HG03095 (cell line): ENCODE measurements at regions not wholly inside any gene's neighbourhood (a gene's known extent, or its start where the extent isn't known, plus 50 kb on each side); places are given as distances from the start of the nearest gene placed in this dataset.
"Not testable (repeated sequence)": the region's sequence is repeated elsewhere in the genome, so short reads cannot be mapped to it uniquely, and the experiment has no call there.

ENCODE experiments used
- ATAC-seq: cut with Tn5 transposase; IDR thresholded peaks from one replicate; pipeline ENCODE4 v1.9.1; 2021; ENCODE audit warnings: moderate library complexity; ENCODE audit not compliant: unreplicated experiment

GRCh38 chr15:21357056-21357455, 83.2 kb downstream of the POTEB3 start:
- not testable (repeated sequence) for ATAC-seq

- ATAC-seq: not testable (repeated sequence)
These were observed 84.4 kb downstream of the POTEB3 start for GRCh38 chr15:21355944-21356343.

GRCh38 chr15:21354597-21354996, 85.7 kb downstream of the POTEB3 start:
- not testable (repeated sequence) for ATAC-seq

GRCh38 chr15:21352670-21353318, 87.5 kb downstream of the POTEB3 start:
- ATAC-seq: not testable (repeated sequence)

GRCh38 chr15:21344960-21345359, 95.3 kb downstream of the POTEB3 start:
- ATAC-seq: not testable (repeated sequence)

GRCh38 chr15:21344500-21344899, 95.8 kb downstream of the POTEB3 start:
- ATAC-seq: not testable (repeated sequence)

GRCh38 chr15:21337028-21337427, 103.3 kb downstream of the POTEB3 start:
- ATAC-seq: not testable (repeated sequence)

- ATAC-seq: not testable (repeated sequence)
These were observed 115.4 kb downstream of the POTEB3 start for GRCh38 chr15:21324720-21325460.

GRCh38 chr15:21284353-21284752, 155.9 kb downstream of the POTEB3 start:
- peak; percentile 68 for ATAC-seq

- peak; percentile 87 for ATAC-seq
These were observed 157.1 kb downstream of the POTEB3 start for GRCh38 chr15:21283210-21283609.

GRCh38 chr15:21280272-21280671, 160.0 kb downstream of the POTEB3 start:
- not testable (repeated sequence) for ATAC-seq

GRCh38 chr15:21272176-21272982, 167.9 kb downstream of the POTEB3 start:
- ATAC-seq: not testable (repeated sequence)

GRCh38 chr15:21271566-21271965, 168.7 kb downstream of the POTEB3 start:
- ATAC-seq: no peak

- ATAC-seq: no peak
These were observed 169.8 kb downstream of the POTEB3 start for GRCh38 chr15:21270474-21270873.

- ATAC-seq: not testable (repeated sequence)
These were observed 170.6 kb downstream of the POTEB3 start for GRCh38 chr15:21269673-21270072.

GRCh38 chr15:21269121-21269520, 171.2 kb downstream of the POTEB3 start:
- ATAC-seq: no peak

GRCh38 chr15:21268436-21268940, 171.8 kb downstream of the POTEB3 start:
- no peak for ATAC-seq

- no peak for ATAC-seq
These were observed 172.5 kb downstream of the POTEB3 start for GRCh38 chr15:21267671-21268395.

GRCh38 chr15:21267226-21267625, 173.1 kb downstream of the POTEB3 start:
- no peak for ATAC-seq

GRCh38 chr15:21265628-21266027, 174.7 kb downstream of the POTEB3 start:
- ATAC-seq: not testable (repeated sequence)
